ENCODE measurements at regions not wholly inside any gene's neighbourhood (a gene's known extent, or its start where the extent isn't known, plus 50 kb on each side); places are given as distances from the start of the nearest gene placed in this dataset.

- TF ChIP-seq, protein P1, sequence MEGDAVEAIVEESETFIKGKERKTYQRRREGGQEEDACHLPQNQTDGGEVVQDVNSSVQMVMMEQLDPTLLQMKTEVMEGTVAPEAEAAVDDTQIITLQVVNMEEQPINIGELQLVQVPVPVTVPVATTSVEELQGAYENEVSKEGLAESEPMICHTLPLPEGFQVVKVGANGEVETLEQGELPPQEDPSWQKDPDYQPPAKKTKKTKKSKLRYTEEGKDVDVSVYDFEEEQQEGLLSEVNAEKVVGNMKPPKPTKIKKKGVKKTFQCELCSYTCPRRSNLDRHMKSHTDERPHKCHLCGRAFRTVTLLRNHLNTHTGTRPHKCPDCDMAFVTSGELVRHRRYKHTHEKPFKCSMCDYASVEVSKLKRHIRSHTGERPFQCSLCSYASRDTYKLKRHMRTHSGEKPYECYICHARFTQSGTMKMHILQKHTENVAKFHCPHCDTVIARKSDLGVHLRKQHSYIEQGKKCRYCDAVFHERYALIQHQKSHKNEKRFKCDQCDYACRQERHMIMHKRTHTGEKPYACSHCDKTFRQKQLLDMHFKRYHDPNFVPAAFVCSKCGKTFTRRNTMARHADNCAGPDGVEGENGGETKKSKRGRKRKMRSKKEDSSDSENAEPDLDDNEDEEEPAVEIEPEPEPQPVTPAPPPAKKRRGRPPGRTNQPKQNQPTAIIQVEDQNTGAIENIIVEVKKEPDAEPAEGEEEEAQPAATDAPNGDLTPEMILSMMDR (conservative IDR thresholded peaks at IDR 0.05; ENCODE audit: low read depth), result peak; percentile 62
These were observed 53.9 kb upstream of the FRMD4B start for GRCh38 chr3:69439643-69440270.

GRCh38 chr3:69438476-69438875, 52.6 kb upstream of the FRMD4B start:
- ChIA-PET CTCF (no interaction called here), POLR2A (ENCODE audit: low non-redundant PET) (no interaction called here)
- no peak for DNase-seq (ENCODE audit: low spot score)
- H3K27ac ChIP-seq, result no peak overlapping the region
- TF ChIP-seq, protein P1 (conservative IDR thresholded peaks at IDR 0.05; ENCODE audit: low read depth), result no peak

More at GRCh38 chr3:69439643-69440270, 53.9 kb upstream of the FRMD4B start:
- CTCF ChIA-PET, result interaction anchor here (0.6 to 1.2 kb wide), 3 partner anchors 60 to 1709 kb away, joined by 3 to 4 read pairs (median 3); no protein-coding TSS in a partner anchor
- no peak for DNase-seq (ENCODE audit: low spot score)
- POLR2A ChIA-PET (ENCODE audit: low non-redundant PET), result no interaction called here
- H3K27ac ChIP-seq, result no peak overlapping the region

DNA sequence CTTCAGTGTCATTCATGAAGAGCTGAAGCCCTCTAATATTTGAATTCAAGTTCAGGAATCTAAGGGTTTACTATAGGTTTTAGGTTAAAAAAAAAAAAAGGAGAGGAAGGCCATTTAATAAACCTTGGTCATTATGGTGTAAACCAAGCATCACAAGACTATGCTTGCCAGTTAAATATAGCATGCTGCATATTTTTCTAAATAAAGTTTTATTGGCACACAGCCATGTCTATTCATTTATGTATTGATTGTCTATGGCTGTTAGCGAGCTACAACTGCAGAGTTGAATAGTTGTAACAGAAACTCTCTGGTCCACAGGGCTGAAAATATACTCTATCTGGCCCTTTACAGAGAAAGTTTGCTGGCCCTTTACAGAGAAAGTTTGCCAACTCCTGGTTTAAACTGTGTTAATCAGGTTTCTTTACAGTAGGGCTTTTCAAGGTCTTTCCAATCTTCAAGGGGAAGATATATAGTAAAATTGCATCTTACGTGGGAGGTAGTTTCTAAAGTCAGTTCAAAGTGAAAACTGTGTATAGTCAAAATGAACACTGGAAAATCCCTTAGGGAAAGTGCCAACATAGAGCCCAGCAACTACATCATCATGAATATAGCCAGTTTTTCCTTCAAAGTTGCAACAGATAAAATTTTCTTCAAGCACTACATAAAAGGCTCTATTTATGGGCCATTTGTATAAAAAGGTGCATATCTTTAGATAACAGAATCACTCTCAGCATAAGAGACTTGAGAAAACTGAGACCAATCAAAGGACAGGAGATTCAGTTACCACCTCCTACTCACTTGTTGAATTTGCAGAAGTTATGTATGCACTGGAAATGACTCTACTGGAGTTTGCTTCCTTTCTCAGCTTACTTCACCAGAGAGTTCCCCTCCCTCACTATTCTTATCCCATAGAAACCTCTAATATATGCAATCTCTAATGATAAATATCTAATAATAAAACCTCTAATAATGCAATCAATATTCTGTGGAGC, 49.7 kb upstream of the FRMD4B start:
- no peak for DNase-seq (ENCODE audit: low spot score)
- no peak overlapping the region for H3K27ac ChIP-seq
- POLR2A ChIA-PET (ENCODE audit: low non-redundant PET), result no interaction called here
- CTCF ChIA-PET, result interaction anchor here (0.5 kb wide), 1 partner anchor 274 kb away, joined by 5 read pairs; no protein-coding TSS in a partner anchor
- TF ChIP-seq, protein P1 (conservative IDR thresholded peaks at IDR 0.05; ENCODE audit: low read depth), result no peak
